Hepatocyte (in vitro differentiated cells): ENCODE measurements at regions not wholly inside any gene's neighbourhood (a gene's known extent, or its start where the extent isn't known, plus 50 kb on each side); places are given as distances from the start of the nearest gene placed in this dataset.
A peak's percentile ranks its signal among the peaks of the same experiment; 100 is the strongest.

ENCODE experiments used
- DNase-seq: peaks from one replicate; pipeline ENCODE4 v3.0.0-alpha.2; 2016; ENCODE audit warnings: low spot score
- H2AFZ ChIP-seq: fragments of 200-600 bp; sonication (generic); 2 replicates; pipeline ENCODE4 v1.6.0; 2016; ENCODE audit warnings: antibody characterized with exemption, mild to moderate bottlenecking
- H3K27ac ChIP-seq: fragments of 200-600 bp; sonication (generic); 2 replicates; pipeline ENCODE4 v1.5.1; 2016; ENCODE audit warnings: mild to moderate bottlenecking
- H3K27me3 ChIP-seq: fragments of 200-600 bp; sonication (generic); 2 replicates; pipeline ENCODE4 v1.6.1; 2016
- H3K36me3 ChIP-seq: fragments of 200-600 bp; sonication (generic); replicated peaks from 2 replicates; pipeline ENCODE4 v1.5.1; 2016; ENCODE audit warnings: low read depth; ENCODE audit not compliant: insufficient read depth
- H3K4me1 ChIP-seq: fragments of 200-600 bp; sonication (generic); 2 replicates; pipeline ENCODE4 v1.5.1; 2016; ENCODE audit warnings: mild to moderate bottlenecking, moderate library complexity; ENCODE audit not compliant: insufficient read depth
- H3K4me2 ChIP-seq: fragments of 200-600 bp; sonication (generic); 2 replicates; pipeline ENCODE4 v1.6.0; 2016
- H3K4me3 ChIP-seq: fragments of 200-600 bp; sonication (generic); 2 replicates; pipeline ENCODE4 v1.5.1; 2016; ENCODE audit warnings: mild to moderate bottlenecking
- H3K79me2 ChIP-seq: fragments of 200-600 bp; sonication (generic); 2 replicates; pipeline ENCODE4 v1.6.0; 2017; ENCODE audit warnings: mild to moderate bottlenecking
- H3K9me2 ChIP-seq: fragments of 200-600 bp; sonication (generic); replicated peaks from 2 replicates; pipeline ENCODE4 v1.6.0; 2017; ENCODE audit warnings: mild to moderate bottlenecking; ENCODE audit not compliant: insufficient read depth
- H3K9me3 ChIP-seq: fragments of 200-600 bp; sonication (generic); 2 replicates; pipeline ENCODE4 v1.5.1; 2016; ENCODE audit warnings: low read depth, mild to moderate bottlenecking
- H4K20me1 ChIP-seq: fragments of 200-600 bp; sonication (generic); 2 replicates; pipeline ENCODE4 v1.6.0; 2016; ENCODE audit warnings: mild to moderate bottlenecking; ENCODE audit not compliant: insufficient read depth, poor library complexity, severe bottlenecking
- CTCF ChIP-seq: fragments of 200-600 bp; sonication (generic); IDR thresholded peaks from 2 replicates; pipeline ENCODE4 v1.5.1; 2016; ENCODE audit warnings: antibody characterized with exemption, mild to moderate bottlenecking; ENCODE audit not compliant: poor library complexity
- EZH2 ChIP-seq: fragments of 200-600 bp; sonication (generic); IDR thresholded peaks from 2 replicates; pipeline ENCODE4 v1.6.1; 2016; ENCODE audit warnings: antibody characterized with exemption, mild to moderate bottlenecking, borderline replicate concordance
- EZH2phosphoT487 ChIP-seq: fragments of 200-600 bp; sonication (generic); IDR thresholded peaks from one replicate; pipeline ENCODE4 v1.6.1; 2018; ENCODE audit warnings: antibody characterized with exemption, mild to moderate bottlenecking, low read depth, moderate library complexity; ENCODE audit not compliant: unreplicated experiment, severe bottlenecking
- WGBS: methylation state at CpG from one replicate; pipeline ENCODE4 v1.1.6; 2016; ENCODE audit warnings: low lambda C conversion rate; ENCODE audit errors: missing lambda C conversion rate; 5-methylcytosine and 5-hydroxymethylcytosine counted together

- Histone ChIP-seq H3K79me2 (no peaks in the 10 kb centered on the region), H4K20me1 (no peaks in the 10 kb centered on the region), H2AFZ (no peak overlapping the region), H3K9me3 (no peaks in the 10 kb centered on the region), H3K27ac (no peak overlapping the region), H3K36me3 (no peaks in the 10 kb centered on the region), H3K4me3 (no peak overlapping the region), H3K27me3 (no peaks in the 10 kb centered on the region), H3K4me2 (no peak overlapping the region), H3K9me2 (no peaks in the 10 kb centered on the region), H3K4me1 (no peaks in the 10 kb centered on the region)
- 85% methylated on average over 1 of the region's 1 CpG for WGBS
- TF ChIP-seq EZH2 (no peak), CTCF (no peak), EZH2phosphoT487 (no peak)
- DNase-seq = no peak
Observed at GRCh38 chr4:133997436-133997835, 204.2 kb downstream of the PABPC4L start.

GRCh38 chr4:133996431-133997121 is 205.0 kb downstream of the PABPC4L start:
- no peaks in the 10 kb centered on the region for H3K9me3 ChIP-seq
- no peaks in the 10 kb centered on the region for H3K36me3 ChIP-seq
- no peak overlapping the region for H2AFZ ChIP-seq
- H3K79me2 ChIP-seq = no peaks in the 10 kb centered on the region
- H4K20me1 ChIP-seq = no peaks in the 10 kb centered on the region
- TF ChIP-seq CTCF = no peak
- no peak for TF ChIP-seq EZH2phosphoT487
- no peak for TF ChIP-seq EZH2
- no peaks in the 10 kb centered on the region for H3K9me2 ChIP-seq
- H3K4me2 ChIP-seq = peak overlapping the region; percentile 41
- no peak overlapping the region for H3K27ac ChIP-seq
- DNase-seq = peak; percentile 6
- H3K4me1 ChIP-seq = no peaks in the 10 kb centered on the region
- H3K4me3 ChIP-seq = no peak overlapping the region
- no peaks in the 10 kb centered on the region for H3K27me3 ChIP-seq
- 55% methylated on average over 7 of the region's 7 CpGs for WGBS

GRCh38 chr4:133995243-133995960 is 206.2 kb downstream of the PABPC4L start:
- no peak overlapping the region for H3K4me2 ChIP-seq
- no peaks in the 10 kb centered on the region for H3K9me3 ChIP-seq

More at GRCh38 chr4:133995243-133995960, 206.2 kb downstream of the PABPC4L start:
- no peaks in the 10 kb centered on the region for H4K20me1 ChIP-seq
- H3K27ac ChIP-seq = no peak overlapping the region
- H3K4me1 ChIP-seq = no peaks in the 10 kb centered on the region
- no peaks in the 10 kb centered on the region for H3K9me2 ChIP-seq
- H2AFZ ChIP-seq = no peak overlapping the region
- 97% methylated on average over 5 of the region's 5 CpGs for WGBS
- no peaks in the 10 kb centered on the region for H3K79me2 ChIP-seq
- H3K27me3 ChIP-seq = no peaks in the 10 kb centered on the region
- TF ChIP-seq CTCF = no peak
- no peak for TF ChIP-seq EZH2phosphoT487
- no peak for TF ChIP-seq EZH2
- no peak for DNase-seq
- no peaks in the 10 kb centered on the region for H3K36me3 ChIP-seq
- no peak overlapping the region for H3K4me3 ChIP-seq
